ENCODE measurements at regions not wholly inside any gene's neighbourhood (a gene's known extent, or its start where the extent isn't known, plus 50 kb on each side); places are given as distances from the start of the nearest gene placed in this dataset.

- Histone ChIP-seq H3K27ac (ENCODE audit: low read depth) (no peak overlapping the region), H3K4me1 (ENCODE audit: insufficient read depth) (no peaks in the 10 kb centered on the region), H4K20me1 (replicated peaks; ENCODE audit: insufficient read depth) (no peaks in the 10 kb centered on the region), H3K27me3 (ENCODE audit: insufficient read depth) (no peaks in the 10 kb centered on the region), H2AFZ (no peak overlapping the region), H3K79me2 (replicated peaks; ENCODE audit: insufficient read depth) (no peaks in the 10 kb centered on the region), H3K4me2 (no peak overlapping the region), H3K4me3 (no peak overlapping the region), H3K9me2 (ENCODE audit: insufficient read depth) (no peaks in the 10 kb centered on the region; the same call in 1 of the 2 replicates), H3K36me3 (ENCODE audit: insufficient read depth) (no peaks in the 10 kb centered on the region), H3F3A (replicated peaks; ENCODE audit: low read depth) (no peaks in the 10 kb centered on the region)
- no peak overlapping the region for H3K27ac Mint-ChIP-seq
- peaks cover 25% of the 10 kb centered on the region; the same call in 2 of the 3 replicates for H3K36me3 Mint-ChIP-seq (ENCODE audit: low read depth)
- no peak for DNase-seq (ENCODE audit: low spot score)
- ATAC-seq = no peak
- no peak overlapping the region for H3K4me3 Mint-ChIP-seq
- H3K27me3 Mint-ChIP-seq (ENCODE audit: insufficient read depth, low read depth, poor library complexity) = peaks cover 1% of the 10 kb centered on the region
- H3K4me1 Mint-ChIP-seq = no peaks in the 10 kb centered on the region
- TF ChIP-seq ZNF114 (CRISPR knock-in tag; IDR thresholded peaks at IDR 0.05) (no peak), CREB1 (CRISPR knock-in tag; IDR thresholded peaks at IDR 0.05; ENCODE audit: low read depth) (no peak), JUNB (IDR thresholded peaks at IDR 0.05; ENCODE audit: unreplicated experiment) (no peak), REST (IDR thresholded peaks at IDR 0.05; ENCODE audit: unreplicated experiment) (no peak), CTCF (conservative IDR thresholded peaks at IDR 0.05; ENCODE audit: low read depth in 2 of 2) (no peak), NANOG (IDR thresholded peaks at IDR 0.05; ENCODE audit: borderline replicate concordance) (no peak), ETS1 (IDR thresholded peaks at IDR 0.05) (no peak), ZNF331 (CRISPR knock-in tag; IDR thresholded peaks at IDR 0.05; ENCODE audit: low read depth) (no peak), POLR2AphosphoS5 (IDR thresholded peaks at IDR 0.05; ENCODE audit: low read depth) (no peak), EZH2 (IDR thresholded peaks at IDR 0.05; ENCODE audit: low read depth, unreplicated experiment) (no peak), ZNF462 (CRISPR knock-in tag; IDR thresholded peaks at IDR 0.05) (no peak), EZH2phosphoT487 (IDR thresholded peaks at IDR 0.05; ENCODE audit: unreplicated experiment) (no peak), STAT1 (IDR thresholded peaks at IDR 0.05; ENCODE audit: unreplicated experiment) (no peak)
- peaks cover 28% of the 10 kb centered on the region for H3K9me3 Mint-ChIP-seq
Observed at GRCh38 chr11:98143661-98144060, 877.1 kb upstream of the CNTN5 start.

Data from GM23338 (cell line).